ENCODE measurements at regions not wholly inside any gene's neighbourhood (a gene's known extent, or its start where the extent isn't known, plus 50 kb on each side); places are given as distances from the start of the nearest gene placed in this dataset.

DNA sequence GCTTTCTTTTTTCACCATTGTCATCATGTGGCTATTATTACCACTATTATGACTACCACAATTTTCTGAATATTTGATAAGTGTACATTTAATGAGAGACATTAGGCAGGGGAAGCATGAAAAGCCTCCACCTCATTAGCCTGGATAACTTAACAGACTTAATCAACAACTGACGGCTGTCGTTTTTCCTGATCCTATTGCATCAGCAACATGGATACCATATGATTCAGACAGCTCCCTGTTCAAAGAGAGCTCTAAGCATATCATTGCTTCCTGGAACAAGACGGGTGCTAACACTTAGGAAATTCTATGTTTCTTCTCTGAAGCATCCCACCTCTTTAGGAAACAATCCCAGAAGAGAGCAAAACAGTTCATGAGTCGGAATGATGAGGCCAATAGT, 765.2 kb downstream of the NOVA1 start:
- Histone ChIP-seq H3K9me1 (ENCODE audit: insufficient read depth, low read length) (no peaks in the 10 kb centered on the region), H3K4me1 (ENCODE audit: control insufficient read depth, insufficient read depth, low read length) (no peaks in the 10 kb centered on the region), H4K8ac (ENCODE audit: low read depth in 2 of 2, low read length in 2 of 2) (no peak overlapping the region), H3K36me3 (ENCODE audit: control insufficient read depth, insufficient read depth, low read length) (no peaks in the 10 kb centered on the region), H3K4me2 (ENCODE audit: low read depth, low read length) (no peak overlapping the region), H3K14ac (replicated peaks; ENCODE audit: low read depth, low read length) (no peak overlapping the region), H3K79me1 (ENCODE audit: low read depth in 1 of 2, low read length in 2 of 2) (no peaks in the 10 kb centered on the region), H2AK5ac (ENCODE audit: low read depth, low read length) (no peak overlapping the region), H3K4ac (ENCODE audit: low read depth, low read length) (no peak overlapping the region), H4K5ac (ENCODE audit: low read depth, low read length) (no peak overlapping the region), H3K27ac (ENCODE audit: insufficient read depth, low read length) (no peak overlapping the region), H2BK120ac (ENCODE audit: low read depth, low read length) (no peak overlapping the region), H3K9me3 (ENCODE audit: control insufficient read depth, insufficient read depth, low read length) (peaks cover 8% of the 10 kb centered on the region), H2AK9ac (replicated peaks; ENCODE audit: low read depth, low read length, poor library complexity) (no peak overlapping the region), H3K9ac (ENCODE audit: low read depth, low read length) (no peak overlapping the region), H3K27me3 (ENCODE audit: control insufficient read depth, insufficient read depth, low read length) (no peaks in the 10 kb centered on the region), H4K91ac (ENCODE audit: insufficient read depth, low read depth, low read length) (no peak overlapping the region), H2AFZ (replicated peaks; ENCODE audit: low read length, poor library complexity) (no peak overlapping the region), H3K4me3 (ENCODE audit: insufficient read depth, low read depth, low read length) (no peak overlapping the region), H3K23ac (ENCODE audit: low read depth, low read length) (no peak overlapping the region), H3K18ac (ENCODE audit: low read depth, low read length) (no peak overlapping the region), H2BK5ac (ENCODE audit: low read depth, low read length, poor library complexity, severe bottlenecking) (no peak overlapping the region), H2BK15ac (ENCODE audit: low read depth, low read length) (no peak overlapping the region), H3K56ac (ENCODE audit: extremely low read depth, insufficient read depth, low read length) (no peak overlapping the region), H4K20me1 (ENCODE audit: insufficient read depth, low read length) (no peaks in the 10 kb centered on the region), H2BK20ac (ENCODE audit: low read depth, low read length) (no peak overlapping the region)
- no TSS peak for BruUV-seq (replicated peaks)
- in situ Hi-C loops (cut with MboI; ENCODE audit: low sequenced_read_pairs), result no loop called here
- DNase-seq, result no peak
- no peak for TF ChIP-seq MAFK (IDR thresholded peaks at IDR 0.05; ENCODE audit: low read depth, low read length)
- TF ChIP-seq RFX5 (IDR thresholded peaks at IDR 0.05; ENCODE audit: low read depth, low read length), result no peak
- no peak for TF ChIP-seq POLR2A (IDR thresholded peaks at IDR 0.05; ENCODE audit: low read depth, low read length)
- TF ChIP-seq, protein P1, sequence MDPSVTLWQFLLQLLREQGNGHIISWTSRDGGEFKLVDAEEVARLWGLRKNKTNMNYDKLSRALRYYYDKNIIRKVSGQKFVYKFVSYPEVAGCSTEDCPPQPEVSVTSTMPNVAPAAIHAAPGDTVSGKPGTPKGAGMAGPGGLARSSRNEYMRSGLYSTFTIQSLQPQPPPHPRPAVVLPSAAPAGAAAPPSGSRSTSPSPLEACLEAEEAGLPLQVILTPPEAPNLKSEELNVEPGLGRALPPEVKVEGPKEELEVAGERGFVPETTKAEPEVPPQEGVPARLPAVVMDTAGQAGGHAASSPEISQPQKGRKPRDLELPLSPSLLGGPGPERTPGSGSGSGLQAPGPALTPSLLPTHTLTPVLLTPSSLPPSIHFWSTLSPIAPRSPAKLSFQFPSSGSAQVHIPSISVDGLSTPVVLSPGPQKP (IDR thresholded peaks at IDR 0.05; ENCODE audit: borderline replicate concordance, low read depth, low read length), result no peak
- no peak for TF ChIP-seq USF2 (IDR thresholded peaks at IDR 0.05; ENCODE audit: low read depth, low read length)
- no peak for TF ChIP-seq RCOR1 (IDR thresholded peaks at IDR 0.05; ENCODE audit: insufficient replicate concordance, low read length)
- TF ChIP-seq CEBPB (IDR thresholded peaks at IDR 0.05; ENCODE audit: low read depth, low read length), result no peak
- TF ChIP-seq RAD21 (IDR thresholded peaks at IDR 0.05; ENCODE audit: low read length), result no peak
- no peak for TF ChIP-seq MXI1 (IDR thresholded peaks at IDR 0.05; ENCODE audit: borderline replicate concordance, low read depth, low read length)
- TF ChIP-seq, protein P2, sequence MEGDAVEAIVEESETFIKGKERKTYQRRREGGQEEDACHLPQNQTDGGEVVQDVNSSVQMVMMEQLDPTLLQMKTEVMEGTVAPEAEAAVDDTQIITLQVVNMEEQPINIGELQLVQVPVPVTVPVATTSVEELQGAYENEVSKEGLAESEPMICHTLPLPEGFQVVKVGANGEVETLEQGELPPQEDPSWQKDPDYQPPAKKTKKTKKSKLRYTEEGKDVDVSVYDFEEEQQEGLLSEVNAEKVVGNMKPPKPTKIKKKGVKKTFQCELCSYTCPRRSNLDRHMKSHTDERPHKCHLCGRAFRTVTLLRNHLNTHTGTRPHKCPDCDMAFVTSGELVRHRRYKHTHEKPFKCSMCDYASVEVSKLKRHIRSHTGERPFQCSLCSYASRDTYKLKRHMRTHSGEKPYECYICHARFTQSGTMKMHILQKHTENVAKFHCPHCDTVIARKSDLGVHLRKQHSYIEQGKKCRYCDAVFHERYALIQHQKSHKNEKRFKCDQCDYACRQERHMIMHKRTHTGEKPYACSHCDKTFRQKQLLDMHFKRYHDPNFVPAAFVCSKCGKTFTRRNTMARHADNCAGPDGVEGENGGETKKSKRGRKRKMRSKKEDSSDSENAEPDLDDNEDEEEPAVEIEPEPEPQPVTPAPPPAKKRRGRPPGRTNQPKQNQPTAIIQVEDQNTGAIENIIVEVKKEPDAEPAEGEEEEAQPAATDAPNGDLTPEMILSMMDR (conservative IDR thresholded peaks at IDR 0.05; ENCODE audit: low read depth, low read length), result no peak
- no peak for TF ChIP-seq SMC3 (IDR thresholded peaks at IDR 0.05; ENCODE audit: low read depth, low read length)
- TF ChIP-seq FOS (IDR thresholded peaks at IDR 0.05; ENCODE audit: low read depth, low read length), result no peak
- ATAC-seq (ENCODE audit: low read depth), result no peak
- CTCF ChIA-PET, result no interaction called here
- WGBS, 2 experiments (ENCODE audit: extremely low coverage in 2 of 2, insufficient read length in 1 of 2), result 40% methylated on average over 1 of the region's 4 CpGs; no CpG with 5 or more reads in 1 of the 2 experiments
- intact Hi-C loops (cut with micrococcal nuclease), result no loop called here
- POLR2A ChIA-PET (ENCODE audit: unreplicated experiment), result no interaction called here
- dilution Hi-C loops (cut with HindIII; ENCODE audit: low sequenced_read_pairs, unreplicated experiment), result no loop called here
